A549 (cell line): ENCODE measurements at regions not wholly inside any gene's neighbourhood (a gene's known extent, or its start where the extent isn't known, plus 50 kb on each side); places are given as distances from the start of the nearest gene placed in this dataset.

Source experiments
- CTCF ChIP-seq: fragments of >200 bp; sonication (Bioruptor Twin); formaldehyde crosslinking; IDR thresholded peaks from 3 replicates; pipeline ENCODE4 v1.5.1; 2016
- EP300 ChIP-seq, 2 experiments: fragments of >200 bp; sonication (Bioruptor Twin); formaldehyde crosslinking; IDR thresholded peaks; 2 replicates in 1 of 2; 3 replicates in 1 of 2; pipeline ENCODE4 v1.6.1; 2016 to 2017
- POLR2A ChIP-seq: IDR thresholded peaks from 2 replicates; pipeline ENCODE4 v1.6.1; 2012; ENCODE audit warnings: mild to moderate bottlenecking, low read length
- TF ChIP-seq, protein P1 (sequence below): IDR thresholded peaks from 2 replicates; pipeline ENCODE4 v1.6.1; 2012

- TF ChIP-seq CTCF (no peak), POLR2A (no peak), EP300 (IDR thresholded peaks at IDR 0.05) (no peak)
- TF ChIP-seq, protein P1, sequence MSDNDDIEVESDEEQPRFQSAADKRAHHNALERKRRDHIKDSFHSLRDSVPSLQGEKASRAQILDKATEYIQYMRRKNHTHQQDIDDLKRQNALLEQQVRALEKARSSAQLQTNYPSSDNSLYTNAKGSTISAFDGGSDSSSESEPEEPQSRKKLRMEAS = no peak
Observed at GRCh38 chr6:163986313-163986712, 571.8 kb downstream of the QKI start.
